ENCODE measurements at regions not wholly inside any gene's neighbourhood (a gene's known extent, or its start where the extent isn't known, plus 50 kb on each side); places are given as distances from the start of the nearest gene placed in this dataset.

DNA sequence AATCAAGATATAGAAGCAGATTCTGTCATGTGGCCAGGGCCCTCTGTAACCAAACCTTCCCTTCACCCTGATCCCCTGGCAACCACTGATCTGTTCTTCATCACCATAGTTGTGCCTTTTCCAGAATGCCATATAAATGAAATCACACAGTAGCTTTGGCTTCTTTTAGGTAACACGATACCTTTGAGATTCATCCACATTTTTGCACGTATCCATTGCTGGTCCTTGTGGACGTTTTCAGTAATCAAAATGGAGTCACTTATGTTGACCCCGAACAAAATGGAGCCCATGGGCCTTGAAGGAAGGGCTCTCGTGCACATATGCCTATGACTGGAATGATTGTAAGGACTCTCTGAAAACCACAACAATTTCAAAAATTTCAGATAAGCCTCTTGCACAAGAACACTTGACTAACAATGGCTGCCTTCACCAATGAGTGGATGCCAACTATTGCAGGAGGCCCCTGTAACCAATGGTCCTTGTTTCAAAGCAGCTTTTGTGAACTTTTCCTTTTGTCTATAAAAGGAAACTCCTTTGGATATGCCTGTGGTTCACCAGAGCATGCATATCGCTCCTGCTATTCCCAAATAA lies 84.3 kb upstream of the RALY start:
- TF ChIP-seq, protein P1, sequence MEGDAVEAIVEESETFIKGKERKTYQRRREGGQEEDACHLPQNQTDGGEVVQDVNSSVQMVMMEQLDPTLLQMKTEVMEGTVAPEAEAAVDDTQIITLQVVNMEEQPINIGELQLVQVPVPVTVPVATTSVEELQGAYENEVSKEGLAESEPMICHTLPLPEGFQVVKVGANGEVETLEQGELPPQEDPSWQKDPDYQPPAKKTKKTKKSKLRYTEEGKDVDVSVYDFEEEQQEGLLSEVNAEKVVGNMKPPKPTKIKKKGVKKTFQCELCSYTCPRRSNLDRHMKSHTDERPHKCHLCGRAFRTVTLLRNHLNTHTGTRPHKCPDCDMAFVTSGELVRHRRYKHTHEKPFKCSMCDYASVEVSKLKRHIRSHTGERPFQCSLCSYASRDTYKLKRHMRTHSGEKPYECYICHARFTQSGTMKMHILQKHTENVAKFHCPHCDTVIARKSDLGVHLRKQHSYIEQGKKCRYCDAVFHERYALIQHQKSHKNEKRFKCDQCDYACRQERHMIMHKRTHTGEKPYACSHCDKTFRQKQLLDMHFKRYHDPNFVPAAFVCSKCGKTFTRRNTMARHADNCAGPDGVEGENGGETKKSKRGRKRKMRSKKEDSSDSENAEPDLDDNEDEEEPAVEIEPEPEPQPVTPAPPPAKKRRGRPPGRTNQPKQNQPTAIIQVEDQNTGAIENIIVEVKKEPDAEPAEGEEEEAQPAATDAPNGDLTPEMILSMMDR (IDR thresholded peaks at IDR 0.05) = no peak
- TF ChIP-seq EZH2 (IDR thresholded peaks at IDR 0.05; ENCODE audit: borderline replicate concordance, insufficient read depth, low read depth, low read length, poor library complexity, severe bottlenecking) = no peak
- ATAC-seq (ENCODE audit: low read depth) (no peak), DNase-seq (no peak)
- ChIA-PET CTCF (no interaction called here), POLR2A (no interaction called here)
- no peaks in the 10 kb centered on the region for H3K4me1 Mint-ChIP-seq
- WGBS (ENCODE audit: insufficient coverage) = 79% methylated on average over 3 of the region's 6 CpGs
- H3K27me3 Mint-ChIP-seq = peaks cover 19% of the 10 kb centered on the region
- Histone ChIP-seq H3K9ac (ENCODE audit: low read length) (no peak overlapping the region), H3K4me3 (ENCODE audit: control extremely low read depth in 1 of 5, extremely low read depth in 1 of 5, insufficient read depth in 1 of 5, low read depth in 2 of 5, low read length in 4 of 5) (no peak overlapping the region), H4K20me1 (ENCODE audit: control insufficient read depth, insufficient read depth, low read length, poor library complexity, severe bottlenecking) (no peaks in the 10 kb centered on the region), H3K9me3 (ENCODE audit: control extremely low read depth in 1 of 3, control insufficient read depth in 2 of 3, insufficient read depth in 1 of 3, low read length in 2 of 3) (no peaks in the 10 kb centered on the region), H3K27me3 (replicated peaks in 1 of 4; ENCODE audit: control extremely low read depth in 1 of 4, control insufficient read depth in 3 of 4, insufficient read depth in 4 of 4, low read length in 3 of 4) (peaks cover 0 to 9% (median 2%) of the 10 kb centered on the region in 4 experiments), H3K79me2 (ENCODE audit: control insufficient read depth, insufficient read depth, low read length) (no peaks in the 10 kb centered on the region), H3K27ac (ENCODE audit: low read length in 2 of 2) (no peak overlapping the region), H3K36me3 (replicated peaks in 1 of 2; ENCODE audit: control extremely low read depth in 1 of 2, control insufficient read depth in 1 of 2, extremely low read depth in 1 of 2, insufficient read depth in 2 of 2, low read length in 1 of 2) (no peaks in the 10 kb centered on the region), H3K4me1 (ENCODE audit: control insufficient read depth in 2 of 2, insufficient read depth in 2 of 2, low read length in 2 of 2) (no peaks in the 10 kb centered on the region), H3K4me2 (replicated peaks; ENCODE audit: low read depth, low read length, poor library complexity, severe bottlenecking) (no peak overlapping the region), H2AFZ (ENCODE audit: insufficient read depth, low read depth, low read length, poor library complexity, severe bottlenecking) (no peak overlapping the region)
- no peaks in the 10 kb centered on the region for H3K9me3 Mint-ChIP-seq (ENCODE audit: insufficient read depth)
- intact Hi-C loops (cut with micrococcal nuclease) = no loop called here
- no peak overlapping the region for H3K27ac Mint-ChIP-seq
- H3K4me3 Mint-ChIP-seq = no peak overlapping the region

- DNase-seq (no peak), ATAC-seq (ENCODE audit: low read depth) (no peak)
- no peak overlapping the region for H3K9ac ChIP-seq (ENCODE audit: low read length)
- Mint-ChIP-seq H3K27me3 (peaks cover 19% of the 10 kb centered on the region), H3K27ac (no peak overlapping the region), H3K4me1 (no peaks in the 10 kb centered on the region), H3K9me3 (ENCODE audit: insufficient read depth) (no peaks in the 10 kb centered on the region), H3K4me3 (no peak overlapping the region)
- no peak overlapping the region for H3K27ac ChIP-seq (ENCODE audit: low read length in 2 of 2)
- intact Hi-C loops (cut with micrococcal nuclease) = no loop called here
- TF ChIP-seq, protein P1 (IDR thresholded peaks at IDR 0.05) = no peak
- TF ChIP-seq EZH2 (IDR thresholded peaks at IDR 0.05; ENCODE audit: borderline replicate concordance, insufficient read depth, low read depth, low read length, poor library complexity, severe bottlenecking) = no peak
- no peaks in the 10 kb centered on the region for H4K20me1 ChIP-seq (ENCODE audit: control insufficient read depth, insufficient read depth, low read length, poor library complexity, severe bottlenecking)
- no peaks in the 10 kb centered on the region for H3K4me1 ChIP-seq (ENCODE audit: control insufficient read depth in 2 of 2, insufficient read depth in 2 of 2, low read length in 2 of 2)
- no CpG with 5 or more reads among the region's 2 CpGs for WGBS (ENCODE audit: insufficient coverage)
- no peaks in the 10 kb centered on the region for H3K79me2 ChIP-seq (ENCODE audit: control insufficient read depth, insufficient read depth, low read length)
- H3K27me3 ChIP-seq (replicated peaks in 1 of 4; ENCODE audit: control extremely low read depth in 1 of 4, control insufficient read depth in 3 of 4, insufficient read depth in 4 of 4, low read length in 3 of 4) = peaks cover 0 to 9% (median 2%) of the 10 kb centered on the region in 4 experiments
- no peaks in the 10 kb centered on the region for H3K9me3 ChIP-seq (ENCODE audit: control extremely low read depth in 1 of 3, control insufficient read depth in 2 of 3, insufficient read depth in 1 of 3, low read length in 2 of 3)
- H3K4me3 ChIP-seq (ENCODE audit: control extremely low read depth in 1 of 5, extremely low read depth in 1 of 5, insufficient read depth in 1 of 5, low read depth in 2 of 5, low read length in 4 of 5) = no peak overlapping the region
- no peak overlapping the region for H2AFZ ChIP-seq (ENCODE audit: insufficient read depth, low read depth, low read length, poor library complexity, severe bottlenecking)
- ChIA-PET POLR2A (no interaction called here), CTCF (no interaction called here)
- H3K36me3 ChIP-seq (replicated peaks in 1 of 2; ENCODE audit: control extremely low read depth in 1 of 2, control insufficient read depth in 1 of 2, extremely low read depth in 1 of 2, insufficient read depth in 2 of 2, low read length in 1 of 2) = no peaks in the 10 kb centered on the region
- H3K4me2 ChIP-seq (replicated peaks; ENCODE audit: low read depth, low read length, poor library complexity, severe bottlenecking) = no peak overlapping the region
These were observed 83.7 kb upstream of the RALY start for GRCh38 chr20:33910056-33910455.

Measured in B cell (primary cell).